RWPE2 (cell line): ENCODE measurements at regions not wholly inside any gene's neighbourhood (a gene's known extent, or its start where the extent isn't known, plus 50 kb on each side); places are given as distances from the start of the nearest gene placed in this dataset.

ENCODE experiments used
- ATAC-seq: fragments of 200-7000 bp; cut with Tn5 transposase; 3 replicates; pipeline ENCODE4 v1.9.1; 2021; ENCODE audit warnings: low read depth
- DNase-seq: peaks from one replicate; pipeline ENCODE4 v3.0.0-alpha.2; 2020; ENCODE audit warnings: low spot score
- H3K27ac ChIP-seq: fragments of 450-650 bp; 2 replicates; pipeline ENCODE4 v1.5.1; 2017; ENCODE audit warnings: mild to moderate bottlenecking; ENCODE audit not compliant: poor library complexity, severe bottlenecking
- H3K27me3 ChIP-seq: fragments of 250-450 bp; sonication (Bioruptor Pico); 2 replicates; pipeline ENCODE4 v1.5.1; 2021; ENCODE audit warnings: mild to moderate bottlenecking, moderate library complexity; ENCODE audit not compliant: insufficient read depth, poor library complexity, severe bottlenecking
- H3K36me3 ChIP-seq: fragments of 250-450 bp; sonication (Bioruptor Pico); 2 replicates; pipeline ENCODE4 v1.5.1; 2020; ENCODE audit warnings: low read depth, mild to moderate bottlenecking, moderate library complexity
- H3K4me1 ChIP-seq: fragments of 250-450 bp; sonication (Bioruptor Pico); 2 replicates; pipeline ENCODE4 v1.5.1; 2021; ENCODE audit warnings: mild to moderate bottlenecking, moderate library complexity; ENCODE audit not compliant: insufficient read depth, poor library complexity, severe bottlenecking
- H3K4me3 ChIP-seq: fragments of 250-450 bp; sonication (Bioruptor Pico); 2 replicates; pipeline ENCODE4 v1.5.1; 2021; ENCODE audit warnings: mild to moderate bottlenecking, moderate library complexity; ENCODE audit not compliant: severe bottlenecking
- H3K9me3 ChIP-seq: fragments of 250-450 bp; sonication (Bioruptor Pico); 2 replicates; pipeline ENCODE4 v1.5.1; 2021; ENCODE audit warnings: mild to moderate bottlenecking, moderate library complexity; ENCODE audit not compliant: severe bottlenecking
- TF ChIP-seq, protein P1 (sequence below): fragments of 450-650 bp; IDR thresholded peaks from one replicate; pipeline ENCODE4 v1.5.1; 2017; ENCODE audit warnings: mild to moderate bottlenecking, moderate library complexity; ENCODE audit not compliant: poor library complexity, severe bottlenecking

DNA sequence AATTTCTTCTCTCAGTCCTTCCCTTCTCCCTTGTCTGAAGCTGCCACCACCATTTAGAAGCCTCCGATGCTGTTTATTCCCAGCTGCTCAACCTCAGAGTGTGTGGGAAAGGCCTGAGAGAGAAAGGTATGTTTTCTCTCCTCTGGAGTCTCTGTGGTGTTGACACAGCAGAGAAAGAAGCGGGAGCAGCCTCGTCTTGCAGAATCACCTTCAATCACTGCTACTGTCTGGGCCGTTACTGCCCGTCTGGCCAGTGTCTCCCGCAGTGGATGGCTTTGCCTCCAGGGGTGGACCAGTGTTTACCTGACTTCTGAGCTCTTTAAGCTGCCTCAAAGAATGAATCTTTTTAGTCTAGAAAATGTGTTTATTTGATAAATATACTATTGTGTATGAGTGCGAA is 148.9 kb upstream of the FAM47C start:
- Histone ChIP-seq H3K27ac (no peak overlapping the region), H3K4me3 (no peak overlapping the region), H3K9me3 (no peaks in the 10 kb centered on the region), H3K4me1 (no peaks in the 10 kb centered on the region), H3K36me3 (no peaks in the 10 kb centered on the region), H3K27me3 (no peaks in the 10 kb centered on the region)
- no peak for DNase-seq
- no peak for ATAC-seq
- TF ChIP-seq, protein P1, sequence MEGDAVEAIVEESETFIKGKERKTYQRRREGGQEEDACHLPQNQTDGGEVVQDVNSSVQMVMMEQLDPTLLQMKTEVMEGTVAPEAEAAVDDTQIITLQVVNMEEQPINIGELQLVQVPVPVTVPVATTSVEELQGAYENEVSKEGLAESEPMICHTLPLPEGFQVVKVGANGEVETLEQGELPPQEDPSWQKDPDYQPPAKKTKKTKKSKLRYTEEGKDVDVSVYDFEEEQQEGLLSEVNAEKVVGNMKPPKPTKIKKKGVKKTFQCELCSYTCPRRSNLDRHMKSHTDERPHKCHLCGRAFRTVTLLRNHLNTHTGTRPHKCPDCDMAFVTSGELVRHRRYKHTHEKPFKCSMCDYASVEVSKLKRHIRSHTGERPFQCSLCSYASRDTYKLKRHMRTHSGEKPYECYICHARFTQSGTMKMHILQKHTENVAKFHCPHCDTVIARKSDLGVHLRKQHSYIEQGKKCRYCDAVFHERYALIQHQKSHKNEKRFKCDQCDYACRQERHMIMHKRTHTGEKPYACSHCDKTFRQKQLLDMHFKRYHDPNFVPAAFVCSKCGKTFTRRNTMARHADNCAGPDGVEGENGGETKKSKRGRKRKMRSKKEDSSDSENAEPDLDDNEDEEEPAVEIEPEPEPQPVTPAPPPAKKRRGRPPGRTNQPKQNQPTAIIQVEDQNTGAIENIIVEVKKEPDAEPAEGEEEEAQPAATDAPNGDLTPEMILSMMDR: no peak

GRCh38 chrX:36861601-36862000 is 146.6 kb upstream of the FAM47C start:
- H3K27me3 ChIP-seq: no peaks in the 10 kb centered on the region
- no peak for ATAC-seq

DNA sequence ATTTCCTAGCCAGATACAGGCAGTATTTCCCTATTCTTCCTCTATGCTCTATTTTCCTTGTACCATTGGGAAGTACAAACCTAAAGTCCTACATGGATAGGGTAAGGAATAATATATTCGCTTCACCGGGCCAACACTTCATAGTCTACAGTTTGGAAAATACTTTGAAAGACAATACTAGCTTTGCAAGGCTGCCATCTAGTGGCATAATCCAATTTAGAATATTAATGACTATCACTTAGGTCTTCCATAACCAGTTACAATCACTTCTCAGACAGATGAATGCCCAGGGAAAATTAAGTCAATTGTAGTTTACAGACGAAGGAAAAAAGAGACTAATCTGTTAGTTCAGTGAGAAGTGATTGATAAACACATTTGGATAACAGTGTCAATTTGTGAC is 141.0 kb upstream of the FAM47C start:
- Histone ChIP-seq H3K4me1 (no peaks in the 10 kb centered on the region), H3K27ac (no peak overlapping the region), H3K9me3 (no peaks in the 10 kb centered on the region), H3K27me3 (no peaks in the 10 kb centered on the region), H3K36me3 (no peaks in the 10 kb centered on the region), H3K4me3 (no peak overlapping the region)
- no peak for DNase-seq
- TF ChIP-seq, protein P1: peak; percentile 61
- no peak for ATAC-seq

More at GRCh38 chrX:36861601-36862000, 146.6 kb upstream of the FAM47C start:
- Histone ChIP-seq H3K9me3 (no peaks in the 10 kb centered on the region), H3K36me3 (no peaks in the 10 kb centered on the region), H3K4me3 (no peak overlapping the region), H3K4me1 (no peaks in the 10 kb centered on the region), H3K27ac (no peak overlapping the region)
- TF ChIP-seq, protein P1: no peak
- DNase-seq: no peak

DNA sequence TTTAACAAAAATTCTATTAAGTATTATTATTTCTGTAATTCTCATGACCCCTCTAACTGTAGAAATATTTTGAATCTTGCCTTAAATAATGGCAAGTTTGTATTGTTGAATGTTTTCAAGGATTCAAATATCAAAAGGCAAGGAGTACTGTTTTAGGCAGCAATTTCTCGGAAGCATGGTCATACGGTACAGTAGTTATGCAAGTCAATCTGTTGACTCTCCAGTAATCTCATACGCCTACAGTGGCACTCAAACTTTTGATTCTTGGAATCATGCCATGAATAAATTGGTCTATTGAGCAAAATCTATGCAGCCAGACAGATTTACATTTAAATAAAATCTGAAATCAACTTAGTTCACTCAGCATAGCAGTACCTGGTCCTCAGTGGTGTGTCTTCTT is 139.6 kb upstream of the FAM47C start:
- no peak overlapping the region for H3K4me3 ChIP-seq
- ATAC-seq (no peak), DNase-seq (no peak)
- no peak overlapping the region for H3K27ac ChIP-seq
- TF ChIP-seq, protein P1: no peak
- no peaks in the 10 kb centered on the region for H3K36me3 ChIP-seq
- H3K9me3 ChIP-seq: no peaks in the 10 kb centered on the region
- H3K27me3 ChIP-seq: no peaks in the 10 kb centered on the region
- H3K4me1 ChIP-seq: no peaks in the 10 kb centered on the region

DNA sequence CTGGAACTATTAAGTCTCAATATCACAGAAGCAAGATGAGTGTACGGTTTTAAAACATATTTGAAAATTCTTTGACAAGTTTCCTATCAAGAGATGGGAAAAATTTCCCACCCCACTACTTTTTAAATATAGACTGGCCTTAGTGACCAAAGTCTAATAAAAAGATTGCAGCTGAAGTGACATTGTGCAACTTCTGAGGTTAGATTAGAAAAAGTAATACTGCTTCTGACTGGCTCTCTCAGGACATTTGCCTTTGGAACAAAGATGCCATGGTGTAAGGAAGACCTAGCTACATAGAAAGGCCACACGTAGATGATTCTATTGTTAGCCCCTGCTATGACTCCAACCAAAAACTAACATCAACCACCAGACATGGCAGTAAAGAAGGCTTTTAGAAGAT is 138.7 kb upstream of the FAM47C start:
- Histone ChIP-seq H3K4me1 (no peaks in the 10 kb centered on the region), H3K9me3 (no peaks in the 10 kb centered on the region), H3K36me3 (no peaks in the 10 kb centered on the region), H3K27ac (no peak overlapping the region), H3K4me3 (no peak overlapping the region), H3K27me3 (no peaks in the 10 kb centered on the region)
- no peak for DNase-seq
- TF ChIP-seq, protein P1: no peak
- ATAC-seq: no peak
